GM10266 (cell line): ENCODE measurements at regions not wholly inside any gene's neighbourhood (a gene's known extent, or its start where the extent isn't known, plus 50 kb on each side); places are given as distances from the start of the nearest gene placed in this dataset.

Source experiments
- DNase-seq: peaks from one replicate; pipeline ENCODE4 v3.0.0; 2012; ENCODE audit errors: extremely low spot score
- CTCF ChIP-seq: IDR thresholded peaks from 2 replicates; pipeline ENCODE4 v1.5.1; 2012; ENCODE audit warnings: mild to moderate bottlenecking, low read depth; ENCODE audit not compliant: control insufficient read depth, insufficient read depth; ENCODE audit errors: missing control alignments

GRCh38 chr15:31461911-31462480 is 135.4 kb downstream of the KLF13 start:
- peak; percentile 28 for TF ChIP-seq CTCF
- no peak for DNase-seq

DNA sequence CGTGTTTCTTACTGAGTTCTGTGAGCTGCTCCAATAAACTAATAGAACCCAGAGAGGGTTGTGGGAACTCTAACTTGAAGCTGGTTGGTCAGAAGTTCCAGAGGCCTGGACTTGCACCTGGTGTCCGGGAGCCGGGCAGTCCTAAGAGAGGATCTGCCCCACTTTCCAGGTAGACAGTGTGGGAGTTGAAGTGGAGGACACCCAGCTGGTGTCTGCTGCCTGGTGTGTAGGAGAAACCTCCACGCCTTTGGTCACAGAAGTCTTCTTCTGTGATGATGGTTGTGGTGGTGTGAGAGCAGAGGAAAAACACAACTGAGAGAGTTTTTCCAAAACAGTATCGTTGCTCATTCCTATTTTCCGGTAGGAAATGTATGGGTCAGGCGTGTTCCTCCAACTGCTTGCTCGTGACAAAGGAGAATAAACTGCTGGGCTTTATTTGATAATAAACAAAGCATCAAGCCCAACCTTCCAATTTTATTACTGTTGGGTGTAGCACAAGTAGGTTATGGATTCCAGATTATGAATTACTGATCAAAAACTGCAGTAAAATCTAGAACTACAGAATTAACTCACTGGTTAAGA is 137.0 kb downstream of the KLF13 start:
- DNase-seq, result no peak
- no peak for TF ChIP-seq CTCF

DNA sequence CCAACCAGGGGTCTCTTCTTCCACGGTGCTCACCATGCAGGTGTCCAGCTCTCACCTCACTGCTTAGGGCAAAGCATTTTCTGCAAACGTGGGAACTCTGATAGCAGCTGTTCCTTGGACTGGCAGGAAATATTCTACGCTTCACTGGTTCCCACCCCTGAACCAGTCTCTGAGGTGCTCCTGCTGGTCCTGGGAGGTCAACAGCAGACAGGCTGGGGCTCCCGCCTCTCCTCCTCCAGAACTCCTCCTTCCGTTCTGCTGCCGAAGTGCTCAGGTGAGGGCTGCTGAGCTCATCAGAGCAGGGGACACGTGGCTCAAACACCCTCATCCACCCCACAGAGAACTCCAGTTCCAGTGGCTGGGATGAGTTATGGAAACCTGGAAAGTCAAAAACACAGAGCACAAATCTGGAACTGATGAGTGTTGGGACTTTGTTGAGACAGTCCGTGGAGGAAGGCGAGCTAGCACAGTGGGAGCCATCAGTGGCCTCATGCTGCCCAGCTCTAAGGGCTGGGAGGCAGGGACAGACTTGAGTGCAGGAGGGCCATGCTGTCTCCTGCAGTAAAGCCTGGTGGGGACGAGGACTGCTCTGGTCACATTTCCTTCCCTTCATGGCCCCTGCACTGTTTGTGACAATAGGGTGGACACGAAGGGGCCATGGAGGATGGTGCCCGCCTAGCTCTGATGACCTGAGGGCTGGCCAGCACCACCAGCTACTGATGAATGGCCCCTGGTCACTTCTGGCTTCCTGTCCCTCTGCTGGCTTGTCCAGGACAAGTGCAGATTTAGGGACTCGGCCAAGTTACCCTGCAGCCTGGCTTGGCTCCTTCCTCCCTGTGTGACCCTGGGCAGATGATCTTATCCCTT is 137.8 kb downstream of the KLF13 start:
- no peak for DNase-seq
- TF ChIP-seq CTCF, result no peak

GRCh38 chr15:31465083-31465955 is 138.7 kb downstream of the KLF13 start:
- DNase-seq, result no peak
- no peak for TF ChIP-seq CTCF

DNA sequence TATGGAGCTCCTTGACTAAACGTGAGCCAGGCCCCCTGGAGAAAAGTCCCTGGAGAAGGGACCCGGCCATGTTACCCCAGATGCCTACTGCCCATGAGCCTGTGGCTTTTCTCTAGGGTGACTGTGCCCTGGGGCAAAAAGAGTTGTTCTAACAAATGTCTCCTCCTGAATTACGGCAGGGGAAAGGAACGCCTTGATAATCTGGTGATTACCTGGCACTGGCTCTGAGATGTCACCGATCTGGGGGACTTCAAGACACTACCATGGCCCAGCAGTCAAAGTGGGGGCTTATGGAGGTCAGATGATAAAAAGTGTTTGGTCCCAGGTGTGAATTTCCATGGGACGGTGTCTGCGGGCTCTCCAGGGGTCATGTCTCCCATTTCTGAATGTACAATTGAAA is 140.7 kb downstream of the KLF13 start:
- DNase-seq, result no peak
- TF ChIP-seq CTCF, result no peak

DNA sequence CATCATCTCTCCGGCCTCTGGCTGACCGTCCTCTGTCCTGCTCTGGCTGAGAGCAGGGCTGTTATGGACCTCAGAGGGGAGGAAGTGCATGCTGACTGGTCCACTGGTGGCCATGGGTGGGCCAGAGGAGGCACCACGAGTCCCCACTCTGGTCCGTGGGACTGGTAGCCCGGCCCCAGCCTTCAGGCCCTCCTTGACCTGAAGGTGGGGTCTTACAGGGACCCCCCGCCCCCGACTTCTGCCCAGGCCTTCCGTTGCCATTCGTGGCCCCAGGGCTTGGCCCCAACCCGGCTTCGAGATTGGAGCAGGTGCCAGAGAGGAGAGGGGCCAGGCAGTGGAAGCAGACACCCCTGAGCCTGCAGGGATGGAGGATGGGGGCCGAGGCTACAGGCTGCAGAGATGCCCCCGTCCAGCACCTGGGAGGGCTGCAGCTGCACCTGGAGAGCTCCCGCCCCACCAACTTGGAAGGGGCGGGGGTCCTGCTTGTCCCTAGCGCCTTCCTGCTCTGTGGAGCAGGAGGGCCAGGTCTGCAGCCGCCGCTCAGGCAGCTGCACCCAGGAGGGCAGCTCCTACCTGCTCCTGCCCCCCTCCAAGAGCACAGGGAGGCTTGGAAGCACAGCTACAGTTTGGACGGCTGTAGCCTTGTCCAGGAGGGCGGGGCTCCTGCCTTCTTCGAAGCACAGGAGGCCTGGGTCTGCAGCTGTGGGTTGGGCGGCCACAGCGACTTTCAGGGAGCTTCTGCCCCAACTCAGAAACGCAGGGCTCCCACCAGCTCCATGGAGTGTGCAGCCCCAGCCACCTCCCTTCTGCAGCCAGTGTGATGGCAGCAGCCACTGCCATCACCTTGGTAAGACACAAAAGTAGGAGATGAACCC is 142.5 kb downstream of the KLF13 start:
- no peak for TF ChIP-seq CTCF
- no peak for DNase-seq
